Amniotic epithelial cell (primary cell): ENCODE measurements at regions not wholly inside any gene's neighbourhood (a gene's known extent, or its start where the extent isn't known, plus 50 kb on each side); places are given as distances from the start of the nearest gene placed in this dataset.

ENCODE experiments used
- DNase-seq: peaks from one replicate; pipeline ENCODE4 v3.0.0-alpha.2; 2010; ENCODE audit warnings: low read depth

DNA sequence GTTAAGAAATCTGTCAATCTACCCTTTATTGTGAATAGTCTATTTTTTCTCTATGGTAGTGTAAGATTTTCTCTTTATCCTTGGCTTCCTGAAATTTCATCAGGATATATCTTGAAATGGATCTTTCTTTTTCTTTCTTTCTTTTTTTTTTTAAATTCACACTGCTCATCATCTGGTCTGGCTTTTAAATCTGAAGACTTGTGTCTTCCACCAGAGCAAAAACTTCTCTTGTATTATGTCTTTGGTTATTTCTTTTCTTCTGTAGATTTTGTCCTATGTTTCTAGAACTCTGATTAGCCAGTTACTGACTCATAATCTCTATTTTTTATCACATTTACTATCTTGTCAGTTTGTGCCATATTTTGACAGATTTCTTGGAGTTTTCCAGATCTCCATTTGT lies 133.8 kb upstream of the LMO4 start:
- no peak for DNase-seq

- no peak for DNase-seq
Observed at GRCh38 chr1:87196110-87196827, 132.4 kb upstream of the LMO4 start.

- DNase-seq: peak; percentile 41
Observed at GRCh38 chr1:87197156-87197555, 131.5 kb upstream of the LMO4 start.

DNA sequence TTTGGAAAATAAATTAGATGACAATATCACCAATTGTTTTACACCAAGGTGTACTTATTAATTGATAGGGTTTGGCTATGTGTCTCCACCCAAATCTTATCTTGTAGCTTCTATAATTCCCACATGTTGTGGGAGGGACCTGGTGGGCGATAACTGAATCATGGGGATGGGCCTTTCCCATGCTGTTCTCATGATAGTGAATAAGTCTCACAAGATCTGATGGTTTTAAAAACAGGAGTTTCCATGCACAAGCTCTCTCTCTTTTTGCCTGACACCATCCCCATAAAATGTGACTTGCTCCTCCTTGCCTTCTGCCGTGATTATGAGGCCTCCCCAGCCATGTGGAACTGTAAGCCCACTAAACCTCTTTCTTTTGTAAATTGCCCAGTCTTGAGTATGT lies 131.0 kb upstream of the LMO4 start:
- no peak for DNase-seq

GRCh38 chr1:87200875-87201638 lies 127.6 kb upstream of the LMO4 start:
- DNase-seq: no peak

GRCh38 chr1:87201768-87202167 lies 126.9 kb upstream of the LMO4 start:
- DNase-seq: no peak

DNA sequence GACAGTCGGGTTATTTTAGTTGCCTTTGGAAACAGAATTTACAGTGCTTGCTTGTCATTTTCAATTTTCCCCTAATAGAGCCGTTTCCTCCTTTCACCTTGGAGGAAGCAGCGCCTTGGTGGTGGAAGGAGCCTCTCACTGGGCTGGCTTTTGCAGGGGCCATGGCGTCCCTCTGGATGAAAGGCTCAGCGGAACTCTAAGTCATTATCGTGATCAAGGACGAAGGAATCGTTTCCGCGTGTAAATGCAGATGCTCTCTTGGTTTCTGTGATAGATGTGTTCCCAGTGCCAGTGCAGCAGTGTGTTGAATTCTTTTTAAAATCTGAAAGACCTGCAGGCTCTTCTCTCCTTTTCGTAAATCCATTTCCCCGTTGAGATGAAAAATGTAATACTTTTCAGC lies 126.2 kb upstream of the LMO4 start:
- DNase-seq: no peak

DNA sequence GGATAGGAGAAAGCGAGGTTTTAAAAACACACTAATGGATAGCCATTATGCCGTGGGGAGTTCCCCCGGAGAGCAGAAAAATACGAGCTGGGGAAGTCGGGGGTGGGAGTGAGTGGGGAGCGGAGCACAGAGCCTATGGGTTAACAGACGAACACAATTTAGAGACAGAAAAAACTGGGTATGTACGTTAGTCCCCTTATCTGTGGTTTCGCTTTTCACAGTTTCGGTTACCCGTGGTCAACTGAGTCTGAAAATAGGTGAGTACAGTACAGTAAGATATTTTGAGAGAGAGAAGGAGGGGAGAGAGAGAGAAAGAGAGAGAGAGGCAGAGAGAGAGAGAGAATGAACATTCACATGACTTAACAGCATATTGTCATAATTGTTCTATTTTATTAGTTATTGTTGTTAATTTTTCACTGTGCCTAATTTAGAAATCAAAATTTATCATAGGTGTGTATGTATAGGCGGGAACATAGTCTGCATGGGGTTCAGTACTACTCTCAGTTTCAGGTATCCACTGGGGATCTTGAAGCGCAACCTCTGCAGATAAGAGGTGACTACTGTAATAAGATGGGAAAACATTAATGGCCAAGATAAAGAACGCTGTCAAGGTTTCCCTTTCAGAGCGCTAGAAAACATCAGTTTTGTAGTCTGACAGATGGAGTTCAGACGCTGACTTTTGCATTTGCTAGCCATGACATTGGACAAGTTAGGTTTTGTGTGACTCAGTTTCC lies 125.6 kb upstream of the LMO4 start:
- no peak for DNase-seq

GRCh38 chr1:87203904-87204303 lies 124.8 kb upstream of the LMO4 start:
- peak; percentile 35 for DNase-seq

DNA sequence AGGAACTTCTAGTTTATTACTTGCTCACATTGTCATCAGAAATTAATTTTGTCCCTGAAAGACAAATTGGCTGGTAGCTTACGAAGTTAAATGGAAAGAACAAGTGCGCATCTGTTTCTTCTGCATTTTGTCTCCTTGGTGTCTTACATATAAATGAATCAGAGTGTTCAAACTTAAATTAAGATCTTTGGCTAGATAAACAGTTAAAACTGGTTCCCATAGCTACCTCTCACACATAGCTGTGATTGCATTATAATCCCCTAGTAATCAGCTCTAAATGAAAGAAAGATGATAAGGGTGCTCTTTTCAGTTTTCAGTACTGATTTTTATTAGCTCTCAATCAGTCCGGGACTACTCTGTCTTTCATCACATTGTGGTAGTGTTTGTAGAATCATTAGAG lies 124.2 kb upstream of the LMO4 start:
- DNase-seq: no peak

DNA sequence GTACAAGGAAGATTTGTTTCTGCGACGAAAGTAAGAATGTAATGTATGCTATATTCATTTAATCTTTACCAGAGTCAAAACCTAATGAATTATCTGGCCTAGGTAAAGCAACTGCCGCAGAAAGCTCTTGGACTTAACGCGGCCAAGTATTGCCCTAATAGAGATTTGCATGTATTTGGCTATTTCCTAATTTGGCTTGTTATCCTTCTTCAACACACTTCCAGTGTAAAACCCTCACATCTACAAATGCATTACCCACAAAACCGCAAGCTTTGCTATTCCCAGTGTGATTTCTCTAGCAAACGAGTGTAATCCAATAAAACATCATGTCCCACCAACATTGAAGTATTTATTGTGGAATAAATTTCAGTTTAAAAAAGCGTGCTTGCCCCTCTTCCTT lies 123.8 kb upstream of the LMO4 start:
- no peak for DNase-seq

DNA sequence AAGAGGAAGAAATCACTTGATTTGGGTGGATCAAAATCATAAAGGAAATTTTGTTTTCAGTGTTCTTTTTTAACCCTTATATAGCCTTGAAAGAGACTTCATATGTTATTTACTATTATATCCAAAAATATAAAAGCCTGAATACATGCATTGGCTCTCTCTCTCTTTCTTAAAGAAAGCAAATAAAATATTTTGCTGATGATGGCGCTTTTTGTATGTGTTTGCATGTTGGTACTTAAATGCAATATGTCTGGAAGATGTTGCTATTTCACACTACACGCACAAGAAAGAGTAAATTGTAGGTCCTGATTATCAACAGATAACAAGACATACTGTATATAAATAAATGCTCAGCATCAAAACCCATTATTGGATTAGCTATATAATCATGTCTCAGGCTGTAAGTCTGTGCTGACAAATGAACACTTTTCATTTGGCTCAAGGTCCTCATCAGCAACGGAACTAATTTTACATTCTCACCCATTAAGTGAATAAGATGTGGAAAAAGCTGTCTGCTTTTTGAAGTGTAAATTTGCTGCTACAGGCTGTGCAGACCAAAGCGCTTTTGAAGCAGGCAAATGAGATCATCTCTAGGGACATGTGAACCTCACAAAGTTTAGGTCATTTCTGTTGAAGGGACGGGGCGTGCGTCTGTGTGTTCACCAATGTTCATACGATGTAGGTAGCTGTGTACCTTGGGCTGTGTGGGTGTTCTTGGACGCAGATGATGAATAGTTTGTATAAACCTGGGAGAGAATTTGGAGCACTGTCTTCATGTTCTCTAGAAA lies 122.4 kb upstream of the LMO4 start:
- no peak for DNase-seq

DNA sequence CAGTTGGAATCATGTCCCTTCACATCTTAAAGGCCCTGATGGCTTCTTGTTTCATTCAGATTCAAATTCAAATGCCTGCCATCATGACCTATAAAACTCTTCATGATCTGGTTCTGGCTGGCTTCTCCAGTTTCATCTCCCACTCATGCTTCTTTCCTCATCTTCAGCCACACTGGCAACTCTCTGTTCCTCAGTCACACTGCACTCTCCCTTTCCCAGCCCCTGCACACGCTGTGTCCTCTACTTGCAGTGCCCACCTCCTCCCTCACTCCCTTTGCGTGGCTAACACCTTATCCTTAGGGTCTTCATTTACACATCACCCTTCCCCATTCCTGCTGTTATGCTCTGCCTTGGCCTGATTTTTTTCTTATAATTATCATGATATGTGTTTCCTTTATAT lies 120.6 kb upstream of the LMO4 start:
- no peak for DNase-seq

DNA sequence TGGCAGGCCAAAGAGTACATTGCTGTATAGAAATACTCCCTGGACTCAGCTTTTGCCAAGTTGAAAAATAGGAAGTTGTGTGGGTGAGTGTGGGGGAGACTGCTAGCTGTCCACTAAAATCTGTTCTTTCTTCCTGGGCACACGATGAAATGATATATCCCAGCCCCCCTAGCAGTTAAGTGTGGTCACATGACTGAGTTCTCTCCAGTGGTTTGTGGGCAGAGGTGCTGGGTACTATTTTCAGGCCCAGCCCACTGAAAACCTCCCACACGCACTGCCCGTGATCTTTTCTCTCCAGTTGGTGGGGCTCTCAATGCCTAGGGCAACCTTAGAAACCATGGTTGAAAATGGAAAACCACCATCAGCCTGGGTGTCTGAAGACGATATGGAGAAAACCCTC lies 119.7 kb upstream of the LMO4 start:
- no peak for DNase-seq

- DNase-seq: no peak
Observed at GRCh38 chr1:87210151-87210550, 118.5 kb upstream of the LMO4 start.

GRCh38 chr1:87212431-87213134 lies 116.1 kb upstream of the LMO4 start:
- no peak for DNase-seq

- no peak for DNase-seq
Observed at GRCh38 chr1:87213135-87213515, 115.6 kb upstream of the LMO4 start.

- DNase-seq: no peak
Observed at GRCh38 chr1:87215592-87215991, 113.1 kb upstream of the LMO4 start.

- DNase-seq: no peak
Observed at GRCh38 chr1:87218618-87219017, 110.1 kb upstream of the LMO4 start.

DNA sequence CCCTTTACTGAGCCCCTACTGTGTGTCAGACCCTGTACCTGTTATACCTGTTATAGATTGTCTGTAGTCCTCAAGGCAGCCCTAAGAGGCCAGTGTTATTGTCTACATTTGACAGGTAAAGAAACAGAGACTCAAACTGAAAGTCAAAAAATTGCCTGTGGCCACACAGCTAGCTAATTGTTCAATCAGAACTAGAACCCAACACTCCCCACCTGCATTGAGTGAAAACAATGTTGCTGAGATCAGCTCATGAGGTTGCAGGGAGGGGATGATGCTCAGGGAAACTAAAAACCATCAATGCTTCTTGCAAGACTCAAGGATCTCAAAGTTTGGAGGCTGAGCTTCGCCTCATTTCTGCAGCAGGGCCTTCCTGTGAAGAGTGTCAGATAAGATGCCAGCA lies 109.5 kb upstream of the LMO4 start:
- DNase-seq: no peak

GRCh38 chr1:87219626-87220025 lies 109.1 kb upstream of the LMO4 start:
- DNase-seq: peak; percentile 63

DNA sequence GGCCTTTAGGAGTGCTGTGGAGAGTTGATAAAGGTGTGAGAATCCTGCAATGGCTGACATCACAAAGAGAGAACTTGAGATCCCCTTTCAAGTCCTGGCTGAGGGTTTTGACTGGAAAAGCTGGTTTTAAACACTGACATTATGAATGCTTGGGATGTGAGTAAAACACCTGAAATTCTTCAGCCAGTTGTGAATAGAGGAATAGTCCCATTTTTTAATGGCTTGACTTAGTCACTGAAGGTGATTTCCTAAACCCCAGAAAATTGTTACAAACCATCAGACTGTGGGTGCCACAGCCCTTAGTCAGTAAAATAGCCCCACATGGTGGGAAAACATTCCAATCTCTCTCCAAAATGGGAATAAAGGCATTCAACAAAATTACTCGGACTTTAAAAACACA lies 107.7 kb upstream of the LMO4 start:
- DNase-seq: no peak
